ENCODE measurements at regions not wholly inside any gene's neighbourhood (a gene's known extent, or its start where the extent isn't known, plus 50 kb on each side); places are given as distances from the start of the nearest gene placed in this dataset.

DNA sequence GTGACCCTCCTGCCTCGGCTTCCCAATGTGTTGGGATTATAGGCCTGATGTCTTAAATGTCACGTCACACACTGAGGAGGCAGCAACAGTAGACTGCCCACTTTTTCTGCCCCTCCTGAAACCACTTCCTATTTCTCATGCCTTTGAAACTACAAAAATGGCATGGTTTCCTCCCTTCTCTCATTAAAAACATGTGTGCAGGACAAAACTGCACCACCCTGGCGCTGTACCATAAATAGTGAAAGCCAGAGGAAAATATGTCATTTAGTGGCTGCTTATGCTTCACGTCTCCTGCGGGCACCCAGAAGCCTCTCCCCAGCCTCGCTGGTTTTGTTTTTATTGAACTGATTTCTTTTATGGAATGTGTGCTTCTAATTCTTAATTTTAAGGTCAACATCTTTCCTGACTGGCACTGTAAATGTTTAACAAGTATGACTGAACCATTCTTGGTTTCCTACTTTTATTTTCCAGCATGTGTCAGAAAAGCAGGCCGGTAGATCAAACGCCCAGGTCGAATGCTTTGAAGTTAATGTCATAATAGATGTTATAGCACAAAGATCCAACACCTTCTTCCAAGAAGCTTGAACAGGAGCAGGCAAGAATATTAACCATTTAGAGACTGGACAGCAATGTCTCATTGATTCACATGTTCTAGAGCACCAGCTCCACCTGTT lies 59.6 kb upstream of the C1orf87 start:
- TF ChIP-seq SNAI2 (CRISPR knock-in tag; IDR thresholded peaks at IDR 0.05): no peak
- TF ChIP-seq ARNTL (CRISPR knock-in tag; IDR thresholded peaks at IDR 0.05; ENCODE audit: borderline replicate concordance, low read depth): no peak
- no peak for TF ChIP-seq ISL1 (CRISPR knock-in tag; IDR thresholded peaks at IDR 0.05)
- peak; percentile 89 for ATAC-seq

GRCh38 chr1:60132108-60132507 lies 58.5 kb upstream of the C1orf87 start:
- TF ChIP-seq PPARA (CRISPR knock-in tag; IDR thresholded peaks at IDR 0.05; ENCODE audit: borderline replicate concordance): no peak
- no peak for TF ChIP-seq ESRRG (CRISPR knock-in tag; IDR thresholded peaks at IDR 0.05)
- no peak for TF ChIP-seq CSRNP3 (CRISPR knock-in tag; IDR thresholded peaks at IDR 0.05)
- TF ChIP-seq BACH2 (CRISPR knock-in tag; IDR thresholded peaks at IDR 0.05; ENCODE audit: borderline replicate concordance): no peak
- TF ChIP-seq TOX (CRISPR knock-in tag; IDR thresholded peaks at IDR 0.05; ENCODE audit: borderline replicate concordance): no peak
- TF ChIP-seq ZNF70 (CRISPR knock-in tag; IDR thresholded peaks at IDR 0.05): no peak
- no peak for TF ChIP-seq GLIS3 (CRISPR knock-in tag; IDR thresholded peaks at IDR 0.05)
- no peak for TF ChIP-seq ZC3H10 (CRISPR knock-in tag; IDR thresholded peaks at IDR 0.05)
- TF ChIP-seq, protein P1, sequence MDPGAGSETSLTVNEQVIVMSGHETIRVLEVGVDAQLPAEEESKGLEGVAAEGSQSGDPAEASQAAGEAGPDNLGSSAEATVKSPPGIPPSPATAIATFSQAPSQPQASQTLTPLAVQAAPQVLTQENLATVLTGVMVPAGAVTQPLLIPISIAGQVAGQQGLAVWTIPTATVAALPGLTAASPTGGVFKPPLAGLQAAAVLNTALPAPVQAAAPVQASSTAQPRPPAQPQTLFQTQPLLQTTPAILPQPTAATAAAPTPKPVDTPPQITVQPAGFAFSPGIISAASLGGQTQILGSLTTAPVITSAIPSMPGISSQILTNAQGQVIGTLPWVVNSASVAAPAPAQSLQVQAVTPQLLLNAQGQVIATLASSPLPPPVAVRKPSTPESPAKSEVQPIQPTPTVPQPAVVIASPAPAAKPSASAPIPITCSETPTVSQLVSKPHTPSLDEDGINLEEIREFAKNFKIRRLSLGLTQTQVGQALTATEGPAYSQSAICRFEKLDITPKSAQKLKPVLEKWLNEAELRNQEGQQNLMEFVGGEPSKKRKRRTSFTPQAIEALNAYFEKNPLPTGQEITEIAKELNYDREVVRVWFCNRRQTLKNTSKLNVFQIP (CRISPR knock-in tag; IDR thresholded peaks at IDR 0.05; ENCODE audit: borderline replicate concordance, low read depth): no peak
- no peak for TF ChIP-seq ZFP3 (CRISPR knock-in tag; IDR thresholded peaks at IDR 0.05)
- TF ChIP-seq CSDC2 (CRISPR knock-in tag; IDR thresholded peaks at IDR 0.05): no peak
- TF ChIP-seq OSR1 (CRISPR knock-in tag; IDR thresholded peaks at IDR 0.05): no peak
- TF ChIP-seq ZFP30 (CRISPR knock-in tag; IDR thresholded peaks at IDR 0.05): no peak
- no peak for TF ChIP-seq SNAI2 (CRISPR knock-in tag; IDR thresholded peaks at IDR 0.05)
- TF ChIP-seq TSHZ2 (CRISPR knock-in tag; IDR thresholded peaks at IDR 0.05): no peak

GRCh38 chr1:60130703-60131102 lies 57.1 kb upstream of the C1orf87 start:
- no peak for ATAC-seq
- TF ChIP-seq ZNF565 (CRISPR knock-in tag; conservative IDR thresholded peaks at IDR 0.05; ENCODE audit: low read depth) (no peak), ARNTL (CRISPR knock-in tag; IDR thresholded peaks at IDR 0.05; ENCODE audit: borderline replicate concordance, low read depth) (no peak), CSDC2 (CRISPR knock-in tag; IDR thresholded peaks at IDR 0.05) (no peak), SNAI2 (CRISPR knock-in tag; IDR thresholded peaks at IDR 0.05) (no peak), TCF4 (CRISPR knock-in tag; IDR thresholded peaks at IDR 0.05; ENCODE audit: borderline replicate concordance) (no peak), TOX (CRISPR knock-in tag; IDR thresholded peaks at IDR 0.05; ENCODE audit: borderline replicate concordance) (no peak), OSR1 (CRISPR knock-in tag; IDR thresholded peaks at IDR 0.05) (no peak), GLIS3 (CRISPR knock-in tag; IDR thresholded peaks at IDR 0.05) (no peak)
- TF ChIP-seq, protein P1 (CRISPR knock-in tag; IDR thresholded peaks at IDR 0.05; ENCODE audit: borderline replicate concordance, low read depth): no peak

More at GRCh38 chr1:60132108-60132507, 58.5 kb upstream of the C1orf87 start:
- ATAC-seq: no peak

DNA sequence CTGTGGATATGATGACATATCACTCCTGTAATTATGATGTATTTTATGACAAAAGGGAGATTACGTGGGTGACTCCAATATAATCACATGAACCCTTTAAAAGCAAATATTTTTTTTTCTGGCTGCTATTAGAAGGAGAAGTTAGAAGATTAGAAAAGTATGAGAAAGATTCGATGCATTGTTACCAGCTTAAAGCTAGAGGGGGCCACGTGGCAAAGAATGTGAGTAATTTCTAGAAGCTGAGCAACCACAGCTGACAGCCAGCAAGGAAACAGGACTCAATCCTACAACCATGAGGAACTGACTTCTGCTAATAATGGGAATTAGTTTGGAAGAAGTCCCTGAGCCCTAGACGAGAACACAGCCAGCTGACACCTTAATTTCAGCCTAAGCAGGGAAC lies 56.3 kb upstream of the C1orf87 start:
- ATAC-seq: no peak
- TF ChIP-seq ARNTL (CRISPR knock-in tag; IDR thresholded peaks at IDR 0.05; ENCODE audit: borderline replicate concordance, low read depth): no peak
- TF ChIP-seq SNAI2 (CRISPR knock-in tag; IDR thresholded peaks at IDR 0.05): no peak
- no peak for TF ChIP-seq RARB (CRISPR knock-in tag; IDR thresholded peaks at IDR 0.05)
- TF ChIP-seq TOX (CRISPR knock-in tag; IDR thresholded peaks at IDR 0.05; ENCODE audit: borderline replicate concordance): no peak
- TF ChIP-seq ESRRG (CRISPR knock-in tag; IDR thresholded peaks at IDR 0.05): no peak
- TF ChIP-seq PPARA (CRISPR knock-in tag; IDR thresholded peaks at IDR 0.05; ENCODE audit: borderline replicate concordance): no peak
- no peak for TF ChIP-seq OSR1 (CRISPR knock-in tag; IDR thresholded peaks at IDR 0.05)
- no peak for TF ChIP-seq ISL1 (CRISPR knock-in tag; IDR thresholded peaks at IDR 0.05)
- TF ChIP-seq, protein P2, sequence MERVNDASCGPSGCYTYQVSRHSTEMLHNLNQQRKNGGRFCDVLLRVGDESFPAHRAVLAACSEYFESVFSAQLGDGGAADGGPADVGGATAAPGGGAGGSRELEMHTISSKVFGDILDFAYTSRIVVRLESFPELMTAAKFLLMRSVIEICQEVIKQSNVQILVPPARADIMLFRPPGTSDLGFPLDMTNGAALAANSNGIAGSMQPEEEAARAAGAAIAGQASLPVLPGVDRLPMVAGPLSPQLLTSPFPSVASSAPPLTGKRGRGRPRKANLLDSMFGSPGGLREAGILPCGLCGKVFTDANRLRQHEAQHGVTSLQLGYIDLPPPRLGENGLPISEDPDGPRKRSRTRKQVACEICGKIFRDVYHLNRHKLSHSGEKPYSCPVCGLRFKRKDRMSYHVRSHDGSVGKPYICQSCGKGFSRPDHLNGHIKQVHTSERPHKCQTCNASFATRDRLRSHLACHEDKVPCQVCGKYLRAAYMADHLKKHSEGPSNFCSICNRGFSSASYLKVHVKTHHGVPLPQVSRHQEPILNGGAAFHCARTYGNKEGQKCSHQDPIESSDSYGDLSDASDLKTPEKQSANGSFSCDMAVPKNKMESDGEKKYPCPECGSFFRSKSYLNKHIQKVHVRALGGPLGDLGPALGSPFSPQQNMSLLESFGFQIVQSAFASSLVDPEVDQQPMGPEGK (CRISPR knock-in tag; IDR thresholded peaks at IDR 0.05; ENCODE audit: borderline replicate concordance): no peak
- no peak for TF ChIP-seq TSHZ2 (CRISPR knock-in tag; IDR thresholded peaks at IDR 0.05)
- TF ChIP-seq ZC3H10 (CRISPR knock-in tag; IDR thresholded peaks at IDR 0.05): no peak
- TF ChIP-seq CSDC2 (CRISPR knock-in tag; IDR thresholded peaks at IDR 0.05): no peak
- no peak for TF ChIP-seq ZNF70 (CRISPR knock-in tag; IDR thresholded peaks at IDR 0.05)
- TF ChIP-seq ZNF8 (CRISPR knock-in tag; IDR thresholded peaks at IDR 0.05): no peak
- no peak for TF ChIP-seq GLIS3 (CRISPR knock-in tag; IDR thresholded peaks at IDR 0.05)
